Stomach smooth muscle (tissue), 2 donors: ENCODE measurements at regions not wholly inside any gene's neighbourhood (a gene's known extent, or its start where the extent isn't known, plus 50 kb on each side); places are given as distances from the start of the nearest gene placed in this dataset.

Experiments used
- H3K27ac ChIP-seq: one replicate; pipeline ENCODE4 v1.7.0; 2013; ENCODE audit warnings: mild to moderate bottlenecking, low read length, inconsistent platforms
- H3K27me3 ChIP-seq, 2 donors: one replicate each; pipeline ENCODE4 v1.7.0; 2013; ENCODE audit warnings: low read length in 2 of 2; ENCODE audit not compliant: insufficient read depth in 2 of 2, control insufficient read depth in 1 of 2
- H3K36me3 ChIP-seq, 2 donors: one replicate each; pipeline ENCODE4 v1.7.0; 2013; ENCODE audit warnings: low read length in 2 of 2; ENCODE audit not compliant: control insufficient read depth in 2 of 2, insufficient read depth in 2 of 2
- H3K4me1 ChIP-seq: one replicate; pipeline ENCODE4 v1.7.0; 2013; ENCODE audit warnings: low read length; ENCODE audit not compliant: control insufficient read depth, insufficient read depth
- H3K4me3 ChIP-seq, 2 donors: one replicate each; pipeline ENCODE4 v1.7.0; 2013; ENCODE audit warnings: low read length in 2 of 2
- H3K9ac ChIP-seq, 2 donors: one replicate each; pipeline ENCODE4 v1.7.0; 2013; ENCODE audit warnings: low read length in 2 of 2, mild to moderate bottlenecking in 1 of 2
- H3K9me3 ChIP-seq, 2 donors: one replicate each; pipeline ENCODE4 v1.7.0; 2013; ENCODE audit warnings: low read length in 2 of 2; ENCODE audit not compliant: control insufficient read depth in 2 of 2
- donor health status: healthy.
- donor health status: Pancreatic carcinoma.

GRCh38 chr3:73939985-73940384 lies 315.2 kb upstream of the PDZRN3 start:
- Histone ChIP-seq H3K4me1 (no peaks in the 10 kb centered on the region), H3K36me3 (no peaks in the 10 kb centered on the region), H3K27me3 (no peaks in the 10 kb centered on the region), H3K27ac (no peak overlapping the region), H3K9me3 (no peaks in the 10 kb centered on the region), H3K4me3 (no peak overlapping the region), H3K9ac (no peak overlapping the region)

GRCh38 chr3:73933585-73933984 lies 308.8 kb upstream of the PDZRN3 start:
- H3K27ac ChIP-seq = no peak overlapping the region
- H3K9me3 ChIP-seq = no peaks in the 10 kb centered on the region
- no peaks in the 10 kb centered on the region for H3K27me3 ChIP-seq
- no peaks in the 10 kb centered on the region for H3K36me3 ChIP-seq
- H3K4me3 ChIP-seq = no peak overlapping the region
- H3K9ac ChIP-seq = no peak overlapping the region
- H3K4me1 ChIP-seq = no peaks in the 10 kb centered on the region

- no peaks in the 10 kb centered on the region for H3K4me1 ChIP-seq
- no peak overlapping the region for H3K27ac ChIP-seq
- no peaks in the 10 kb centered on the region for H3K27me3 ChIP-seq
- H3K9ac ChIP-seq = no peak overlapping the region
- no peaks in the 10 kb centered on the region for H3K9me3 ChIP-seq
- H3K4me3 ChIP-seq = no peak overlapping the region
- no peaks in the 10 kb centered on the region for H3K36me3 ChIP-seq
These were observed 302.4 kb upstream of the PDZRN3 start for GRCh38 chr3:73927203-73927570.

- H3K9me3 ChIP-seq = peaks cover 0 to 3% of the 10 kb centered on the region in 2 donors
- no peaks in the 10 kb centered on the region for H3K27me3 ChIP-seq
- H3K36me3 ChIP-seq = no peaks in the 10 kb centered on the region
- no peak overlapping the region for H3K27ac ChIP-seq
- no peaks in the 10 kb centered on the region for H3K4me1 ChIP-seq
- H3K9ac ChIP-seq = no peak overlapping the region
- no peak overlapping the region for H3K4me3 ChIP-seq
These were observed 301.8 kb upstream of the PDZRN3 start for GRCh38 chr3:73926360-73927202.

- Histone ChIP-seq H3K4me1 (no peaks in the 10 kb centered on the region), H3K9me3 (peaks cover 0 to 3% of the 10 kb centered on the region in 2 donors), H3K4me3 (no peak overlapping the region), H3K27ac (no peak overlapping the region), H3K27me3 (no peaks in the 10 kb centered on the region), H3K36me3 (no peaks in the 10 kb centered on the region), H3K9ac (no peak overlapping the region)
These were observed 300.3 kb upstream of the PDZRN3 start for GRCh38 chr3:73925011-73925410.

- H3K9me3 ChIP-seq = peaks cover 0 to 3% of the 10 kb centered on the region in 2 donors
- no peaks in the 10 kb centered on the region for H3K36me3 ChIP-seq
- H3K4me3 ChIP-seq = no peak overlapping the region
- no peaks in the 10 kb centered on the region for H3K27me3 ChIP-seq
- H3K27ac ChIP-seq = no peak overlapping the region
- H3K4me1 ChIP-seq = no peaks in the 10 kb centered on the region
- H3K9ac ChIP-seq = no peak overlapping the region
These were observed 299.3 kb upstream of the PDZRN3 start for GRCh38 chr3:73924048-73924447.

- Histone ChIP-seq H3K4me3 (no peak overlapping the region), H3K9ac (no peak overlapping the region), H3K4me1 (no peaks in the 10 kb centered on the region), H3K9me3 (peaks cover 0 to 3% of the 10 kb centered on the region in 2 donors), H3K27me3 (no peaks in the 10 kb centered on the region), H3K27ac (no peak overlapping the region), H3K36me3 (no peaks in the 10 kb centered on the region)
These were observed 292.9 kb upstream of the PDZRN3 start for GRCh38 chr3:73917643-73918042.

GRCh38 chr3:73915886-73916285 lies 291.1 kb upstream of the PDZRN3 start:
- Histone ChIP-seq H3K27ac (no peak overlapping the region), H3K9me3 (no peaks in the 10 kb centered on the region), H3K27me3 (no peaks in the 10 kb centered on the region), H3K4me3 (no peak overlapping the region), H3K9ac (no peak overlapping the region), H3K4me1 (no peaks in the 10 kb centered on the region), H3K36me3 (no peaks in the 10 kb centered on the region)

- no peaks in the 10 kb centered on the region for H3K27me3 ChIP-seq
- no peak overlapping the region for H3K4me3 ChIP-seq
- no peaks in the 10 kb centered on the region for H3K9me3 ChIP-seq
- no peak overlapping the region for H3K9ac ChIP-seq
- no peak overlapping the region for H3K27ac ChIP-seq
- H3K36me3 ChIP-seq = no peaks in the 10 kb centered on the region
- H3K4me1 ChIP-seq = no peaks in the 10 kb centered on the region
These were observed 283.5 kb upstream of the PDZRN3 start for GRCh38 chr3:73908218-73908617.

- no peaks in the 10 kb centered on the region for H3K36me3 ChIP-seq
- H3K9ac ChIP-seq = no peak overlapping the region
- no peak overlapping the region for H3K27ac ChIP-seq
- no peaks in the 10 kb centered on the region for H3K4me1 ChIP-seq
- no peaks in the 10 kb centered on the region for H3K9me3 ChIP-seq
- no peaks in the 10 kb centered on the region for H3K27me3 ChIP-seq
- H3K4me3 ChIP-seq = no peak overlapping the region
These were observed 276.9 kb upstream of the PDZRN3 start for GRCh38 chr3:73901686-73902085.

GRCh38 chr3:73894474-73895213 lies 269.9 kb upstream of the PDZRN3 start:
- H3K27me3 ChIP-seq = no peaks in the 10 kb centered on the region
- H3K9ac ChIP-seq = no peak overlapping the region
- no peaks in the 10 kb centered on the region for H3K4me1 ChIP-seq
- H3K9me3 ChIP-seq = no peaks in the 10 kb centered on the region
- no peaks in the 10 kb centered on the region for H3K36me3 ChIP-seq
- H3K4me3 ChIP-seq = no peak overlapping the region
- H3K27ac ChIP-seq = no peak overlapping the region
